Parathyroid adenoma (tissue), 2 donors: ENCODE measurements at regions not wholly inside any gene's neighbourhood (a gene's known extent, or its start where the extent isn't known, plus 50 kb on each side); places are given as distances from the start of the nearest gene placed in this dataset.
"Not testable (repeated sequence)": the region's sequence is repeated elsewhere in the genome, so short reads cannot be mapped to it uniquely, and the experiment has no call there.

Experiments used
- H2AFZ ChIP-seq: fragments of 300-600 bp; sonication (generic); one replicate; pipeline ENCODE4 v1.7.0; 2017; ENCODE audit warnings: antibody characterized with exemption, mild to moderate bottlenecking
- H3K27ac ChIP-seq: fragments of 300-600 bp; sonication (generic); one replicate; pipeline ENCODE4 v1.7.0; 2017
- H3K27me3 ChIP-seq: fragments of 300-600 bp; sonication (generic); one replicate; pipeline ENCODE4 v1.7.0; 2017; ENCODE audit warnings: low read length; ENCODE audit not compliant: control insufficient read depth, insufficient read depth
- H3K36me3 ChIP-seq: fragments of 300-600 bp; sonication (generic); one replicate; pipeline ENCODE4 v1.7.0; 2017; ENCODE audit warnings: low read length; ENCODE audit not compliant: control insufficient read depth, insufficient read depth
- H3K4me1 ChIP-seq: fragments of 300-600 bp; sonication (generic); one replicate; pipeline ENCODE4 v1.7.0; 2017; ENCODE audit warnings: control low read depth
- H3K4me2 ChIP-seq: fragments of 300-600 bp; sonication (generic); one replicate; pipeline ENCODE4 v1.7.0; 2017; ENCODE audit warnings: low read length
- H3K4me3 ChIP-seq: fragments of 300-600 bp; sonication (generic); one replicate; pipeline ENCODE4 v1.7.0; 2017; ENCODE audit warnings: low read depth, low read length
- H3K79me2 ChIP-seq: fragments of 300-600 bp; sonication (generic); one replicate; pipeline ENCODE4 v1.7.0; 2017; ENCODE audit warnings: control low read depth
- H3K9ac ChIP-seq: fragments of 300-600 bp; sonication (generic); one replicate; pipeline ENCODE4 v1.7.0; 2017; ENCODE audit warnings: mild to moderate bottlenecking
- H3K9me3 ChIP-seq: fragments of 300-600 bp; sonication (generic); one replicate; pipeline ENCODE4 v1.7.0; 2017; ENCODE audit warnings: low read length; ENCODE audit not compliant: control insufficient read depth
- CTCF ChIP-seq: fragments of 300-600 bp; sonication (generic); IDR thresholded peaks from one replicate; pipeline ENCODE4 v1.7.0; 2017; ENCODE audit warnings: antibody characterized with exemption, mild to moderate bottlenecking
- donor health status: primary hyperparathyroidism.

GRCh38 chr6:76574746-76575145 lies 502.3 kb upstream of the IMPG1 start:
- Histone ChIP-seq H3K4me3 (no peak overlapping the region), H3K4me1 (no peaks in the 10 kb centered on the region), H3K9ac (no peak overlapping the region), H3K4me2 (no peak overlapping the region), H2AFZ (no peak overlapping the region), H3K79me2 (no peaks in the 10 kb centered on the region), H3K27ac (no peak overlapping the region), H3K9me3 (no peaks in the 10 kb centered on the region), H3K36me3 (no peaks in the 10 kb centered on the region), H3K27me3 (no peaks in the 10 kb centered on the region)
- no peak for TF ChIP-seq CTCF

GRCh38 chr6:76565932-76566331 lies 493.5 kb upstream of the IMPG1 start:
- no peaks in the 10 kb centered on the region for H3K79me2 ChIP-seq
- no peak overlapping the region for H3K27ac ChIP-seq
- no peaks in the 10 kb centered on the region for H3K36me3 ChIP-seq
- H3K4me2 ChIP-seq, result no peak overlapping the region
- H3K9me3 ChIP-seq, result no peaks in the 10 kb centered on the region
- H3K27me3 ChIP-seq, result no peaks in the 10 kb centered on the region
- no peak overlapping the region for H3K4me3 ChIP-seq
- H3K4me1 ChIP-seq, result no peaks in the 10 kb centered on the region
- no peak overlapping the region for H2AFZ ChIP-seq
- no peak for TF ChIP-seq CTCF
- no peak overlapping the region for H3K9ac ChIP-seq

- H3K9ac ChIP-seq, H3K9me3 ChIP-seq, H2AFZ ChIP-seq, H3K79me2 ChIP-seq, H3K4me1 ChIP-seq, H3K36me3 ChIP-seq, H3K27me3 ChIP-seq, H3K27ac ChIP-seq, H3K4me2 ChIP-seq, H3K4me3 ChIP-seq: not testable (repeated sequence)
Observed at GRCh38 chr6:76562371-76562770, 489.9 kb upstream of the IMPG1 start.

GRCh38 chr6:76560851-76561755 lies 488.6 kb upstream of the IMPG1 start:
- H3K27me3 ChIP-seq, H3K4me2 ChIP-seq, H3K9ac ChIP-seq, H3K27ac ChIP-seq, H3K4me1 ChIP-seq, H3K4me3 ChIP-seq, H2AFZ ChIP-seq, H3K79me2 ChIP-seq, H3K9me3 ChIP-seq, H3K36me3 ChIP-seq: not testable (repeated sequence)

GRCh38 chr6:76553256-76553655 lies 480.8 kb upstream of the IMPG1 start:
- no peak overlapping the region for H2AFZ ChIP-seq
- no peaks in the 10 kb centered on the region for H3K4me1 ChIP-seq
- H3K4me2 ChIP-seq, result no peak overlapping the region
- H3K9me3 ChIP-seq, result no peaks in the 10 kb centered on the region
- no peak overlapping the region for H3K4me3 ChIP-seq
- TF ChIP-seq CTCF, result no peak
- H3K79me2 ChIP-seq, result no peaks in the 10 kb centered on the region
- no peak overlapping the region for H3K9ac ChIP-seq
- H3K27me3 ChIP-seq, result no peaks in the 10 kb centered on the region
- H3K36me3 ChIP-seq, result no peaks in the 10 kb centered on the region
- no peak overlapping the region for H3K27ac ChIP-seq
